Gastroesophageal sphincter (tissue), 4 donors: ENCODE measurements at regions not wholly inside any gene's neighbourhood (a gene's known extent, or its start where the extent isn't known, plus 50 kb on each side); places are given as distances from the start of the nearest gene placed in this dataset.

Experiments
- ATAC-seq: fragments of 150-250 bp; one replicate; pipeline ENCODE4 v1.9.1; 2016; ENCODE audit warnings: mild to moderate bottlenecking, moderate library complexity
- H3K27ac ChIP-seq, 4 donors: fragments of 200-600 bp; sonication (generic) in 3 of 4; 1 replicate in 3 of 4; 2 replicates in 1 of 4; pipeline ENCODE4 v1.5.1; 2016 to 2019
- H3K27me3 ChIP-seq: fragments of 200-600 bp; sonication (generic); one replicate; pipeline ENCODE4 v1.5.1; 2019
- H3K36me3 ChIP-seq, 2 donors: fragments of 200-600 bp; sonication (generic); one replicate each; pipeline ENCODE4 v1.5.1; 2019; ENCODE audit warnings: control low read depth in 1 of 2
- H3K4me1 ChIP-seq, 3 donors: fragments of 200-600 bp; sonication (generic); 1 replicate in 2 of 3; 2 replicates in 1 of 3; pipeline ENCODE4 v1.5.1; 2016 to 2019; ENCODE audit warnings: control low read depth in 2 of 3
- H3K4me3 ChIP-seq, 2 donors: fragments of 200-600 bp; sonication (generic); one replicate each; pipeline ENCODE4 v1.5.1; 2019; ENCODE audit warnings: mild to moderate bottlenecking in 1 of 2, moderate library complexity in 1 of 2
- H3K9me3 ChIP-seq, 3 donors: fragments of 200-600 bp; sonication (generic); one replicate each; pipeline ENCODE4 v1.5.1; 2017 to 2019; ENCODE audit warnings: control low read depth in 2 of 3
- CTCF ChIP-seq, 4 experiments: fragments of 200-600 bp in 2 of 4; fragments of 450-650 bp in 2 of 4; sonication (generic) in 1 of 4; IDR thresholded peaks; one replicate each; pipeline ENCODE4 v1.5.1; 2017 to 2019; ENCODE audit warnings: antibody characterized with exemption in 4 of 4, mild to moderate bottlenecking in 2 of 4, moderate library complexity in 2 of 4
- EP300 ChIP-seq: sonication (generic); formaldehyde crosslinking; IDR thresholded peaks from one replicate; pipeline ENCODE4 v1.6.1; 2017; ENCODE audit warnings: antibody characterized with exemption, mild to moderate bottlenecking
- POLR2A ChIP-seq, 2 donors: fragments of 450-650 bp; IDR thresholded peaks; one replicate each; pipeline ENCODE4 v1.6.1; 2017; ENCODE audit warnings: antibody characterized with exemption in 2 of 2, mild to moderate bottlenecking in 2 of 2, moderate library complexity in 1 of 2
- POLR2AphosphoS5 ChIP-seq: sonication (generic); formaldehyde crosslinking; IDR thresholded peaks from one replicate; pipeline ENCODE4 v1.6.1; 2017; ENCODE audit warnings: antibody characterized with exemption
- WGBS, 2 donors: methylation state at CpG; one replicate each; pipeline ENCODE4 v1.1.5; 2018; ENCODE audit warnings: low coverage in 1 of 2; 5-methylcytosine and 5-hydroxymethylcytosine counted together

- ATAC-seq, result no peak
- no peaks in the 10 kb centered on the region for H3K9me3 ChIP-seq
- H3K4me1 ChIP-seq, result no peaks in the 10 kb centered on the region
- no peak for TF ChIP-seq CTCF (IDR thresholded peaks at IDR 0.05)
- 73 to 80% methylated on average over 1 of the region's 1 CpG for WGBS, 2 donors
- H3K4me3 ChIP-seq, result no peak overlapping the region
- no peak overlapping the region for H3K27ac ChIP-seq
- H3K27me3 ChIP-seq, result no peaks in the 10 kb centered on the region
- no peaks in the 10 kb centered on the region for H3K36me3 ChIP-seq
These were observed 115.1 kb upstream of the MAP3K7 start for GRCh38 chr6:90701926-90702325.

GRCh38 chr6:90701146-90701781, 114.4 kb upstream of the MAP3K7 start:
- TF ChIP-seq POLR2A (IDR thresholded peaks at IDR 0.05) (no peak), POLR2AphosphoS5 (no peak), CTCF (IDR thresholded peaks at IDR 0.05) (no peak), EP300 (no peak)
- no peak for ATAC-seq
- 51 to 66% methylated on average over 7 of the region's 7 CpGs for WGBS, 2 donors

GRCh38 chr6:90695316-90695715, 108.4 kb upstream of the MAP3K7 start:
- no peak overlapping the region for H3K27ac ChIP-seq
- no peaks in the 10 kb centered on the region for H3K4me1 ChIP-seq
- peaks cover 0 to 10% (median 0%) of the 10 kb centered on the region in 3 donors for H3K9me3 ChIP-seq
- no peaks in the 10 kb centered on the region for H3K27me3 ChIP-seq
- no peak for TF ChIP-seq POLR2A (IDR thresholded peaks at IDR 0.05)
- TF ChIP-seq POLR2AphosphoS5, result no peak
- TF ChIP-seq EP300, result no peak
- no peak for TF ChIP-seq CTCF (IDR thresholded peaks at IDR 0.05)
- H3K4me3 ChIP-seq, result no peak overlapping the region
- no peaks in the 10 kb centered on the region for H3K36me3 ChIP-seq
- WGBS, 2 donors, result 82 to 87% methylated on average over 3 of the region's 3 CpGs
- ATAC-seq, result no peak

More at GRCh38 chr6:90701146-90701781, 114.4 kb upstream of the MAP3K7 start:
- Histone ChIP-seq H3K36me3 (no peaks in the 10 kb centered on the region), H3K4me3 (no peak overlapping the region), H3K4me1 (no peaks in the 10 kb centered on the region), H3K27ac (no peak overlapping the region), H3K9me3 (peaks cover 0 to under 1% (median 0%) of the 10 kb centered on the region in 3 donors), H3K27me3 (no peaks in the 10 kb centered on the region)

DNA sequence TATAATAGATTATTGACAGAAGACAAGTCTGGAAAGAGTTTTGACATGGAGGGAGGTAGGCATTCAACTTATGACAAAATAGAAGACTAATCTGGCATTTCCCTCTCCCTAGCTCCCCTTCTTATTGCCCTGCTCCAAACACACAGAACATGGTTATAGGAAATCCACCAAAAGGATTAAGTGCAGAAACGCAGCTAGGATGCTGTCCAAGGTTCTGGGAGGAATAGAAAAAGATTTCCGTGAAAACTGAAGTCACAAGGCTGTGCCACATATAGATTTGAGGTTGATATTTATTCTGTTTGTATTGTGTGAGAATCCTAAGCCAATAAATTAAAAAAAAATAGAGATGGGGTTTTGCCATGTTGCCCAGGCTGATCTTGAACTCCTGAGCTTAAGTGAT, 107.9 kb upstream of the MAP3K7 start:
- Histone ChIP-seq H3K4me3 (no peak overlapping the region), H3K36me3 (no peaks in the 10 kb centered on the region), H3K27ac (no peak overlapping the region), H3K27me3 (no peaks in the 10 kb centered on the region), H3K9me3 (peaks cover 0 to 10% (median 0%) of the 10 kb centered on the region in 3 donors), H3K4me1 (no peaks in the 10 kb centered on the region)
- no peak for TF ChIP-seq POLR2AphosphoS5
- no peak for TF ChIP-seq POLR2A (IDR thresholded peaks at IDR 0.05)
- no peak for TF ChIP-seq EP300
- WGBS, 2 donors, result 39 to 65% methylated on average over 2 of the region's 2 CpGs
- no peak for ATAC-seq

GRCh38 chr6:90691823-90692222, 105.0 kb upstream of the MAP3K7 start:
- H3K4me3 ChIP-seq, result no peak overlapping the region
- peaks cover 0 to 10% (median 0%) of the 10 kb centered on the region in 3 donors for H3K9me3 ChIP-seq
- H3K27me3 ChIP-seq, result no peaks in the 10 kb centered on the region
- ATAC-seq, result no peak
- TF ChIP-seq POLR2AphosphoS5, result no peak
- TF ChIP-seq CTCF (IDR thresholded peaks at IDR 0.05), result no peak
- no peak for TF ChIP-seq EP300
- no peak for TF ChIP-seq POLR2A (IDR thresholded peaks at IDR 0.05)
- 17 to 43% methylated on average over 1 of the region's 1 CpG for WGBS, 2 donors
- H3K4me1 ChIP-seq, result no peaks in the 10 kb centered on the region
- H3K27ac ChIP-seq, result no peak overlapping the region
- H3K36me3 ChIP-seq, result no peaks in the 10 kb centered on the region
